Heart left ventricle (tissue), 13 donors: ENCODE measurements at regions not wholly inside any gene's neighbourhood (a gene's known extent, or its start where the extent isn't known, plus 50 kb on each side); places are given as distances from the start of the nearest gene placed in this dataset.

Source experiments
- POLR2A ChIP-seq, 2 donors: fragments of 450-650 bp; IDR thresholded peaks; one replicate each; pipeline ENCODE4 v1.6.1; 2017; ENCODE audit warnings: antibody characterized with exemption in 2 of 2, mild to moderate bottlenecking in 2 of 2, moderate library complexity in 2 of 2
- TF ChIP-seq, protein P1 (sequence below), 12 donors: fragments of 200-600 bp; sonication (generic) in 4 of 12; IDR thresholded peaks; one replicate each; pipeline versions ENCODE4 v1.5.0 to v1.8.0; 2018 to 2022; ENCODE audit warnings: antibody characterized with exemption in 12 of 12, mild to moderate bottlenecking in 5 of 12
- donor health status: ischemic (EF 13 %, LVEDD 7.1; RV severe dilation, severe dysfunction).
- donor health status: DM: no; HTN: yes; CAD: no.
- donor health status: DM: no; HTN: no; CAD: no.
- donor health status: ischemic (EF 25% LVEDD 6.9; RV normal size, moderate dysfunction).
- donor health status: ischemic (EF 25% LVEDD 5.7; RV mildly dilated, moderate dysfunction).
- donor health status: ischemic (EF 35%, LVEDD 5.7; RV mildly dilated, moderate dysfunction).
- donor health status: nonischemic (EF 11% LVEDD 7.7; RV severe dilation, severe dysfunction).
- donor health status: DM: yes; HTN: yes; CAD: no.
- donor health status: PGD.
- donor health status: ischemic (EF 29% LVEDD 5.4; RV normal size, mild dysfunction).
- donor health status: nonischemic (EF 23%, LVEDD 6.1; RV moderate dilation, normal function).

DNA sequence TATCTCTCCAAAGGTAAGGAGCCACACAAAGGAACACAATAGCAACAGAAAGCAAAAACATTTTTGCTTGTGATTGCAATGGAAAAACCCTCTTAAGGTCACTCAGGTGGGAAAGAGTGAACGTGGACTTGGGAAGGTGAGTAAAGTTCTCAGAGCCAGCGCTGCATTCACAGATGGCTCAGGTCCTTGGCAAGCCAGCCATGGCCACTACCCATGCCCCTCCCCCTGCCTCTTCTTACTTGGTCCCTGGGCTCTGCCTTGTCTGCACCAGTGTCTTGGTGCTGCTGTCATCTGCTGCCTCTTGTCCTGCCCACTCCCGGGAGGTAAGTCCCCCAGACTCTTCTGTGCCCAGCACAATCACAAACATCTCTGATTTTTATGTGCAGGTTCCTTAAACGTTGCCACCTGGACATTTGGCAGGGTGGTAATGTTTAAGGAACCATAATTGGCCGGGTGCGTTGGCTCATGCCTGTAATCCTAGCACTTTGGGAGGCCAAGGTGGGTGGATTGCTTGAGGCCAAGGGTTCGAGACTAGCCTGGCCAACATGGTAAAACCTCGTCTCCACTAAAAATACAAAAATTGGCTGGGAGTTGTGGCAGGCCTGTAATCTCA is 74.6 kb downstream of the FEM1C start:
- TF ChIP-seq, protein P1, sequence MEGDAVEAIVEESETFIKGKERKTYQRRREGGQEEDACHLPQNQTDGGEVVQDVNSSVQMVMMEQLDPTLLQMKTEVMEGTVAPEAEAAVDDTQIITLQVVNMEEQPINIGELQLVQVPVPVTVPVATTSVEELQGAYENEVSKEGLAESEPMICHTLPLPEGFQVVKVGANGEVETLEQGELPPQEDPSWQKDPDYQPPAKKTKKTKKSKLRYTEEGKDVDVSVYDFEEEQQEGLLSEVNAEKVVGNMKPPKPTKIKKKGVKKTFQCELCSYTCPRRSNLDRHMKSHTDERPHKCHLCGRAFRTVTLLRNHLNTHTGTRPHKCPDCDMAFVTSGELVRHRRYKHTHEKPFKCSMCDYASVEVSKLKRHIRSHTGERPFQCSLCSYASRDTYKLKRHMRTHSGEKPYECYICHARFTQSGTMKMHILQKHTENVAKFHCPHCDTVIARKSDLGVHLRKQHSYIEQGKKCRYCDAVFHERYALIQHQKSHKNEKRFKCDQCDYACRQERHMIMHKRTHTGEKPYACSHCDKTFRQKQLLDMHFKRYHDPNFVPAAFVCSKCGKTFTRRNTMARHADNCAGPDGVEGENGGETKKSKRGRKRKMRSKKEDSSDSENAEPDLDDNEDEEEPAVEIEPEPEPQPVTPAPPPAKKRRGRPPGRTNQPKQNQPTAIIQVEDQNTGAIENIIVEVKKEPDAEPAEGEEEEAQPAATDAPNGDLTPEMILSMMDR (IDR thresholded peaks at IDR 0.05): no peak
- no peak for TF ChIP-seq POLR2A (IDR thresholded peaks at IDR 0.05)
